Naive thymus-derived CD4-positive, alpha-beta T cell (primary cell): ENCODE measurements at regions not wholly inside any gene's neighbourhood (a gene's known extent, or its start where the extent isn't known, plus 50 kb on each side); places are given as distances from the start of the nearest gene placed in this dataset.
"Not testable (repeated sequence)": the region's sequence is repeated elsewhere in the genome, so short reads cannot be mapped to it uniquely, and the experiment has no call there.

Experiments
- ATAC-seq: fragments of 150-1000 bp; cut with Tn5 transposase; 2 replicates; pipeline ENCODE4 v1.10.0; 2021; ENCODE audit warnings: mild to moderate bottlenecking, moderate library complexity
- CTCF ChIA-PET: fragments of 350-600 bp; sonication (Branson Sonifier 250); formaldehyde crosslinking; loops from one replicate; lab custom pipeline; 2021; ENCODE audit warnings: antibody characterized with exemption; lab: Charles Lee
- POLR2A ChIA-PET: fragments of 350-600 bp; sonication (Branson Sonifier 250); formaldehyde crosslinking; loops from one replicate; lab custom pipeline; 2021; ENCODE audit warnings: antibody characterized with exemption, inconsistent platforms; lab: Charles Lee
- DNase-seq, 9 donors: peaks; one replicate each; pipeline versions ENCODE4 v3.0.0 to v3.0.0-alpha.2; 2020 to 2022; ENCODE audit warnings: mixed read lengths in 1 of 9
- H3K27ac ChIP-seq: one replicate; pipeline ENCODE4 v1.7.0; 2013; ENCODE audit warnings: mild to moderate bottlenecking, low read depth, low read length, moderate library complexity
- H3K27me3 ChIP-seq, 2 donors: one replicate each; pipeline ENCODE4 v1.7.0; 2013; ENCODE audit warnings: low read length in 2 of 2, mild to moderate bottlenecking in 2 of 2, moderate library complexity in 2 of 2; ENCODE audit not compliant: control insufficient read depth in 2 of 2, insufficient read depth in 2 of 2
- H3K36me3 ChIP-seq, 3 experiments: 1 replicate in 2 of 3; 2 replicates in 1 of 3; pipeline ENCODE4 v1.7.0; 2013; ENCODE audit warnings: low read length in 3 of 3, mild to moderate bottlenecking in 3 of 3, moderate library complexity in 1 of 3; ENCODE audit not compliant: insufficient read depth in 3 of 3, control insufficient read depth in 2 of 3
- H3K4me1 ChIP-seq, 2 donors: one replicate each; pipeline ENCODE4 v1.7.0; 2013; ENCODE audit warnings: low read length in 2 of 2, mild to moderate bottlenecking in 2 of 2, moderate library complexity in 1 of 2; ENCODE audit not compliant: control insufficient read depth in 2 of 2, insufficient read depth in 2 of 2
- H3K4me3 ChIP-seq: 2 replicates; pipeline ENCODE4 v1.7.0; 2013; ENCODE audit warnings: mild to moderate bottlenecking, low read length
- H3K9me3 ChIP-seq, 3 experiments: 1 replicate in 2 of 3; 2 replicates in 1 of 3; pipeline ENCODE4 v1.7.0; 2013; ENCODE audit warnings: low read length in 3 of 3; ENCODE audit not compliant: control insufficient read depth in 2 of 3
- H3K27ac Mint-ChIP-seq, 9 donors: one replicate each; pipeline ENCODE4 v1.8.0; 2020 to 2022; ENCODE audit warnings: mixed read lengths in 9 of 9, mild to moderate bottlenecking in 8 of 9, moderate library complexity in 5 of 9, inconsistent platforms in 2 of 9
- H3K27me3 Mint-ChIP-seq, 5 donors: one replicate each; pipeline ENCODE4 v1.8.0; 2021 to 2022; ENCODE audit warnings: mixed read lengths in 5 of 5, mild to moderate bottlenecking in 1 of 5
- H3K36me3 Mint-ChIP-seq, 5 donors: one replicate each; pipeline ENCODE4 v1.8.0; 2020 to 2022; ENCODE audit warnings: mixed read lengths in 5 of 5, mild to moderate bottlenecking in 3 of 5, inconsistent platforms in 1 of 5
- H3K4me1 Mint-ChIP-seq, 7 donors: one replicate each; pipeline ENCODE4 v1.8.0; 2020 to 2022; ENCODE audit warnings: mixed read lengths in 7 of 7, mild to moderate bottlenecking in 3 of 7, inconsistent platforms in 1 of 7
- H3K4me3 Mint-ChIP-seq, 10 donors: one replicate each; pipeline ENCODE4 v1.8.0; 2020 to 2022; ENCODE audit warnings: mild to moderate bottlenecking in 10 of 10, mixed read lengths in 10 of 10, moderate library complexity in 6 of 10, inconsistent platforms in 2 of 10
- H3K9me3 Mint-ChIP-seq, 11 donors: one replicate each; pipeline ENCODE4 v1.8.0; 2020 to 2022; ENCODE audit warnings: mixed read lengths in 11 of 11, mild to moderate bottlenecking in 4 of 11, inconsistent platforms in 1 of 11, moderate library complexity in 1 of 11
- intact Hi-C, 2 donors: fragments of 100-400 bp; cut with micrococcal nuclease; formaldehyde crosslinking; loops; one replicate each; pipeline ENCODE4 v1.15.1; 2023

DNA sequence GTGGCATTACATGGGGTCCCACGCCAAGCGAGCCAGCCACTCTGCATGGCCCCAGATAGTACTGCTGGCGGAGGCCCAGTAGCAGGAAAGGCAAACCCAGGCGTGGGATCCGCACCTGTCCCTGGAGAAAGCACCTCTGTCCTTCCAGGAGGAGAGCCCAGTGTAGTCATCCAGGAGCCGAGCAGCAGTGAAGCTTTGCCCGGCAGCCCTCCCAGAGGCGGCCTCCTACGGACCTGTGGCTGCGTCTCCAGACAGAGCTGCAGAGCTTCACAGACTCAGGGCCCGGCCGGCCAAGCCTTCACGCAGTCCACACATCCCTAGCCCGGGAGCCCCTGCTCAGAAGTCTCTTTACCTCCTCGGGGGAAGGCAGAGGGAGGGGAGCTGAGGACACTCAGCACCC is 100.8 kb upstream of the PPP1R26 start:
- H3K36me3 Mint-ChIP-seq: no peaks in the 10 kb centered on the region
- H3K27me3 Mint-ChIP-seq: peaks cover 0 to 7% (median 0%) of the 10 kb centered on the region in 5 donors
- no peak for ATAC-seq
- no peaks in the 10 kb centered on the region for H3K27me3 ChIP-seq
- H3K4me3 Mint-ChIP-seq: no peak overlapping the region
- no peak for DNase-seq
- H3K4me1 Mint-ChIP-seq: no peaks in the 10 kb centered on the region
- ChIA-PET CTCF (no interaction called here), POLR2A (no interaction called here)
- H3K36me3 ChIP-seq: no peaks in the 10 kb centered on the region
- no peak overlapping the region for H3K27ac ChIP-seq
- H3K9me3 ChIP-seq: no peaks in the 10 kb centered on the region
- H3K4me3 ChIP-seq: no peak overlapping the region
- H3K27ac Mint-ChIP-seq: no peak overlapping the region
- intact Hi-C loops: no loop called here
- H3K9me3 Mint-ChIP-seq: peaks cover 0 to 3% (median 0%) of the 10 kb centered on the region in 11 donors
- no peaks in the 10 kb centered on the region for H3K4me1 ChIP-seq

DNA sequence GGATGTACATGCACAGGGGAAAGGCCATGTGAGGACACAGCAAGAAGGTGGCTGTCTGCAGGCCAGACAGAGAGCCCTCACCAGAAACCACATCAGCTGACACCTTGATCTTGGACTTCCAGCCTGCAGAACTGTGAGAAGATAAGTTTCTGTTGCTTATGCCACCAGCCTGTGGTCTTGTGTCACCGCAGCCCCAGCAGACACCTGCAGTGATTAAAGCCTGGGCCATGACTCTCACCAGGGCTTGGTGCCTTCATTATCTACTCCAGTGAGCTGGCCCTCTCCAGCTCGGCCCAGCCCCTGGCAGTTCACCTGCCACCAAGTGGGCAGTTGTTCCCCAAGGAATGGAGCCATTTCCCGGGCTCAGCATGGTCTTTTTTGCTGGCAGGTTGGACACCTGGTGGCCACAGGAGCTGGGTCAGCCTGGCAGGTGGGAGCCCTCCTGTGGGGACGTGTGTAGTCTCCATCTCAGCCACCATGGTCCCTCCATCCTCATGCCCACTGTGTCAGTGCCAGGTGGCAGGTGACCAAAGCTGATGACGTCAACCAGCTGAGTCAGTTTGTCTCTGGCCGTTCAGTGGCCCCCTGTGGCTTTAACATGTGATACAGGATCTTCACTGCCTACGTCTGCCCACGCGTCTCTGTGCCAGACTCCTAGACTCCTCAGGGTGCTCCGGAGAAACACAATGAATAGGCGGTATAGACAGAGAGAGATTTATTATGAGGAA is 99.9 kb upstream of the PPP1R26 start:
- H3K36me3 ChIP-seq: no peaks in the 10 kb centered on the region
- DNase-seq: no peak
- Mint-ChIP-seq H3K4me1 (peaks cover 0 to 2% (median 0%) of the 10 kb centered on the region in 7 donors), H3K9me3 (peaks cover 0 to 3% (median 0%) of the 10 kb centered on the region in 11 donors), H3K27me3 (no peaks in the 10 kb centered on the region), H3K4me3 (no peak overlapping the region), H3K36me3 (no peaks in the 10 kb centered on the region), H3K27ac (no peak overlapping the region)
- no peaks in the 10 kb centered on the region for H3K4me1 ChIP-seq
- intact Hi-C loops: no loop called here
- POLR2A ChIA-PET: no interaction called here
- no peak for ATAC-seq
- CTCF ChIA-PET: no interaction called here
- no peak overlapping the region for H3K27ac ChIP-seq
- no peak overlapping the region for H3K4me3 ChIP-seq
- no peaks in the 10 kb centered on the region for H3K9me3 ChIP-seq
- H3K27me3 ChIP-seq: no peaks in the 10 kb centered on the region

DNA sequence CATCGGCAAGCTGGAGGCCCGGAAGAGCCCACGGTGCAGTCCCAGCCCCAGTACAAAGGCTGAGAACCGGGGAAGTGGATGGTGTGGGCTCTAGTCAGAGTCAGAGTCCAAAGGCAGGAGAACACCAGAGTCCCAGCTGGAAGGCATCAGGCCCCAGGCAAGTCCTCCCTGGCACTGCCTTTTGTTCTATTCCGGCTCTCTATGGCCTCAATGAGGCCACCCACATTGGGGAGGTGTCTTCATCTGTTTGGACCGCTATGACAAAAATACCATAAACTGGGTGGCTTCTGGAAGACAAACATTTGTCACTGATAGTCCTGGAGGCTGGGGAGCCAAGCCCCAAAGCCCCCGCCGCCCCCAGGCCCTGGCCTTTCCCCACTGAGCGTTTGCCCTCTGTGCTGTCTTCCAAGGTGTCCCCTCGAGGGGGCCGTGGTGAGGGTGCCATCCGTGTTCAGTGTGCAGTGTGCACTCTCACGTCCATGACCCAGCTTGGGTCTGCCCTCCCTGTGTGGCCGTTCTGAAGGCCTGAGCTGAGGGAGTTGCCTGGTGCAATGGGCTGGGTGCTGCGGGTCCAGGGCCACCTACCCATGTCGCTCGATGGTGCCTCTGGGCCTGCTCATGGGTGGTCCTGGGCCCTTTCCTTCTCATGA is 99.1 kb upstream of the PPP1R26 start:
- no peaks in the 10 kb centered on the region for H3K9me3 ChIP-seq
- H3K27me3 ChIP-seq: no peaks in the 10 kb centered on the region
- no peak overlapping the region for H3K4me3 ChIP-seq
- DNase-seq (no peak), ATAC-seq (no peak)
- intact Hi-C loops: no loop called here
- Mint-ChIP-seq H3K4me1 (peaks cover 0 to 2% (median 0%) of the 10 kb centered on the region in 7 donors), H3K27ac (no peak overlapping the region), H3K36me3 (no peaks in the 10 kb centered on the region), H3K4me3 (no peak overlapping the region), H3K27me3 (no peaks in the 10 kb centered on the region), H3K9me3 (peaks cover 0 to 3% (median 0%) of the 10 kb centered on the region in 11 donors)
- H3K36me3 ChIP-seq: no peaks in the 10 kb centered on the region
- H3K4me1 ChIP-seq: no peaks in the 10 kb centered on the region
- H3K27ac ChIP-seq: no peak overlapping the region
- POLR2A ChIA-PET: no interaction called here
- CTCF ChIA-PET: no interaction called here

DNA sequence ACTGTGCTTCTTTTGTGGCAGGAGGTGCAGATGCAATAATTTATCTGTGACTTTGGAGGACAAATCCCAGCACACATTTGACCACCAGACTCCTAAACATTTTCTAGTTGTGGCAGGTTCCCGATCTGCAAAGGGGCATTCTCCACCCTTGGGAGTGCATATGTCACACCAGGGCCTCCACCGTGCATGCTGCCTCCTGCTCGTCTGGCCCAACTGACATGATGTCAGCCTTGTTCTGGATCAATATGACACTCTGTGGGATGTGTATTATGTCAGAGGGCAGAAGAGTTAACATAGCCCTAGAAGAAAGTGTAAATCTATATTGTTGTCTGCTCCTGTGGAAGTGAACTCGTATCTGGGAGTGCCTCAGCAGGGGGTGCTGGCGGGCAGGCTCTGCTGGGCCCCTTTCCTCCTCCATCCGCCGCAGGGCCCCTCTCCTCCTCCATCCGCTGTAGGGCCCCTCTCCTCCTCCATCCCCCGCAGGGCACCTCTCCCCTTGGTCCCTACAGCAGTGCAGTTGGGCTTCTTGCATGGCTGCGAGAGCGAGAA is 97.7 kb upstream of the PPP1R26 start:
- intact Hi-C loops: no loop called here
- no peak for DNase-seq
- H3K27me3 Mint-ChIP-seq: no peaks in the 10 kb centered on the region

DNA sequence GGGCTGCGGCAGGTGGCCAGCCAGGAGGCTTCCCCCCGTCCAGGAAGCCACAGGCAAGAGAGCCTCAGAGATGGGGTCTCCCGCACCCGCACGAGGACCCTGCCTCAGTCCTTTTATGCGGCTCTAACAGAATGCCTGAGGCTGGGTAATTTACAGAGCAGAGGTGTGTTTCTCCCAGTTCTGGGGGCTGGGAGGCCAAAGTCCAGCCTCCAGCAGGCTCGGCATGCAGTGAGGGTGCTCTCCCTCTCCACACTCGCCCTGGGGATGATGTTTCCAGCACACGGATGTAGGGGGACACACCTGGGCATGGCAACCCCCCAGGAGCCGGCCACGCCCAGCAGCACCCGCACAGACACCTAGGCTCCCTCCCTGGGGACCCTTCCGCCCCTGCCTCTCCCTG is 95.4 kb upstream of the PPP1R26 start:
- Histone ChIP-seq H3K27ac (no peak overlapping the region), H3K36me3 (no peaks in the 10 kb centered on the region), H3K9me3 (no peaks in the 10 kb centered on the region), H3K4me1 (no peaks in the 10 kb centered on the region), H3K4me3 (no peak overlapping the region), H3K27me3 (no peaks in the 10 kb centered on the region)
- no peak overlapping the region for H3K4me3 Mint-ChIP-seq
- ChIA-PET POLR2A (no interaction called here), CTCF (no interaction called here)
- ATAC-seq (no peak), DNase-seq (no peak)
- intact Hi-C loops: no loop called here
- peaks cover 0 to 2% (median 0%) of the 10 kb centered on the region in 7 donors for H3K4me1 Mint-ChIP-seq
- H3K27ac Mint-ChIP-seq: no peak overlapping the region
- H3K27me3 Mint-ChIP-seq: no peaks in the 10 kb centered on the region
- peaks cover 0 to 3% (median 0%) of the 10 kb centered on the region in 11 donors for H3K9me3 Mint-ChIP-seq
- no peaks in the 10 kb centered on the region for H3K36me3 Mint-ChIP-seq

More for the DNA sequence above, 97.7 kb upstream of the PPP1R26 start:
- no peaks in the 10 kb centered on the region for H3K36me3 ChIP-seq
- Mint-ChIP-seq H3K4me1 (peaks cover 0 to 2% (median 0%) of the 10 kb centered on the region in 7 donors), H3K4me3 (no peak overlapping the region), H3K9me3 (peaks cover 0 to 3% (median 0%) of the 10 kb centered on the region in 11 donors), H3K36me3 (no peaks in the 10 kb centered on the region), H3K27ac (no peak overlapping the region)
- no peak overlapping the region for H3K27ac ChIP-seq
- ATAC-seq: no peak
- ChIA-PET POLR2A (no interaction called here), CTCF (no interaction called here)
- no peaks in the 10 kb centered on the region for H3K4me1 ChIP-seq
- H3K4me3 ChIP-seq: no peak overlapping the region
- no peaks in the 10 kb centered on the region for H3K9me3 ChIP-seq
- H3K27me3 ChIP-seq: no peaks in the 10 kb centered on the region

DNA sequence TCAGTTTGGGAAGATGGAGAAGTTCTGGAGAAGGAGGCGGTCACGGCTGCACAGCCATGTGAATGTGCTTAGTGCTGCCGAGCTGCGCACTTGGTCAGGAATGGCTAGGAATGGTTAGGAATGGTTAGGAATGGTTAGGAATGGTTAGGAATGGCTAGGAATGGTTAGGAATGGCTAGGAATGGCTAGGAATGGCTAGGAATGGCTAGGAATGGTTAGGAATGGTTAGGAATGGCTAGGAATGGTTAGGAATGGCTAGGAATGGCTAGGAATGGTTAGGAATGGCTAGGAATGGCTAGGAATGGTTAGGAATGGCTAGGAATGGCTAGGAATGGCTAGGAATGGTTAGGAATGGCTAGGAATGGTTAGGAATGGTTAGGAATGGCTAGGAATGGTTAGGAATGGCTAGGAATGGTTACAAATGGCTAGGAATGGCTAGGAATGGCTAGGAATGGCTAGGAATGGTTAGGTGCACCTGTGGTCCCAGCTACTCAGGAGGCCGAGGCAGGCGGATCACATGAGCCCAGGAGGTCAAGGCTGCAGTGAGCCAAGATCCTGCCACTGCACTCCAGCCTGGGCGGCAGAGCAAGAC is 94.7 kb upstream of the PPP1R26 start:
- POLR2A ChIA-PET, H3K4me3 ChIP-seq, H3K27me3 ChIP-seq, H3K4me1 ChIP-seq, CTCF ChIA-PET, H3K4me1 Mint-ChIP-seq, intact Hi-C loops, ATAC-seq, H3K36me3 ChIP-seq, H3K36me3 Mint-ChIP-seq, H3K27me3 Mint-ChIP-seq, H3K4me3 Mint-ChIP-seq, DNase-seq, H3K9me3 Mint-ChIP-seq, H3K27ac ChIP-seq, H3K9me3 ChIP-seq: not testable (repeated sequence)
- peak overlapping the region in 1 of 9 donors; percentile 31 for H3K27ac Mint-ChIP-seq
